GM12878 (cell line): ENCODE measurements at regions not wholly inside any gene's neighbourhood (a gene's known extent, or its start where the extent isn't known, plus 50 kb on each side); places are given as distances from the start of the nearest gene placed in this dataset.

Source experiments
- BCL11A ChIP-seq: IDR thresholded peaks from 2 replicates; pipeline ENCODE4 v1.6.1; 2011; ENCODE audit warnings: low read depth, low read length
- CBX5 ChIP-seq: sonication (generic); IDR thresholded peaks from 2 replicates; pipeline ENCODE4 v1.6.1; 2016; ENCODE audit warnings: low read depth, moderate library complexity, mild to moderate bottlenecking, inconsistent platforms
- MTA3 ChIP-seq: IDR thresholded peaks from 2 replicates; pipeline ENCODE4 v1.6.1; 2012; ENCODE audit warnings: low read length, inconsistent platforms, borderline replicate concordance
- NR2C2 ChIP-seq: IDR thresholded peaks from 2 replicates; pipeline ENCODE4 v1.6.1; 2011; ENCODE audit warnings: borderline replicate concordance, low read depth; ENCODE audit not compliant: control insufficient read depth, insufficient read length
- NR2F1 ChIP-seq: fragments of 450-650 bp; conservative IDR thresholded peaks from 2 replicates; pipeline ENCODE4 v1.6.1; 2017; ENCODE audit warnings: mild to moderate bottlenecking
- YY1 ChIP-seq: IDR thresholded peaks from 2 replicates; pipeline ENCODE4 v1.6.1; 2011; ENCODE audit warnings: low read depth, mild to moderate bottlenecking, low read length
- TF ChIP-seq, protein P1 (sequence below): fragments of 150-350 bp; IDR thresholded peaks from 2 replicates; pipeline ENCODE4 v1.6.1; 2014; ENCODE audit warnings: mild to moderate bottlenecking, low read depth, low read length
- TF ChIP-seq, protein P2 (sequence below): fragments of 450-650 bp; IDR thresholded peaks from 2 replicates; pipeline ENCODE4 v1.6.1; 2016; ENCODE audit warnings: mild to moderate bottlenecking
- TF ChIP-seq, protein P3 (sequence below): IDR thresholded peaks from 2 replicates; pipeline ENCODE4 v1.6.1; 2012; ENCODE audit warnings: low read length, inconsistent platforms
- TF ChIP-seq, protein P4 (sequence below): fragments of 450-650 bp; IDR thresholded peaks from 2 replicates; pipeline ENCODE4 v1.6.1; 2017; ENCODE audit warnings: low read depth, mild to moderate bottlenecking, moderate library complexity

DNA sequence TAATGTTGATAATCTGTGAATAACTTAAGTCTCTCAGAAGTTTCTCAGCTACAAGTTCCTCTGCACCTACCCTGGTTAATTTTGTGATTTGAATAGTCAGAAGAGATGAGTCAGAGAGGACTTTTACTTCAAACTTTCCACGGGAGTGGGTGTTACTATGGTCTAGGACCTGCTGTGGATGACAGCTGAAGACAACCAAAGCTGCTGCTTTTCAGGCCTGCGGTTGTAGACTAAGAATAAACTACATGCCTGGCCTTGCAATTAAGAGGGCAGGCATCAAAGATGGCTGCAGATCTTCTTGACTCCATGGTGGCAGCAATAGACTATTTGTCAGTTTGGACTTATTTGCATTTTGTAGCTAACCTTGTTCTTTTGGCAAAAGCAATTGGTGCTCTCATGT is 227.1 kb upstream of the KRR1 start (continued):
- TF ChIP-seq YY1 (peak; percentile 90), NR2C2 (no peak), NR2F1 (peak; percentile 35; the same call in 1 of the 2 replicates), CBX5 (peak; percentile 56; the same call in 1 of the 2 replicates), BCL11A (peak; percentile 72), MTA3 (no peak)
- TF ChIP-seq, protein P1, sequence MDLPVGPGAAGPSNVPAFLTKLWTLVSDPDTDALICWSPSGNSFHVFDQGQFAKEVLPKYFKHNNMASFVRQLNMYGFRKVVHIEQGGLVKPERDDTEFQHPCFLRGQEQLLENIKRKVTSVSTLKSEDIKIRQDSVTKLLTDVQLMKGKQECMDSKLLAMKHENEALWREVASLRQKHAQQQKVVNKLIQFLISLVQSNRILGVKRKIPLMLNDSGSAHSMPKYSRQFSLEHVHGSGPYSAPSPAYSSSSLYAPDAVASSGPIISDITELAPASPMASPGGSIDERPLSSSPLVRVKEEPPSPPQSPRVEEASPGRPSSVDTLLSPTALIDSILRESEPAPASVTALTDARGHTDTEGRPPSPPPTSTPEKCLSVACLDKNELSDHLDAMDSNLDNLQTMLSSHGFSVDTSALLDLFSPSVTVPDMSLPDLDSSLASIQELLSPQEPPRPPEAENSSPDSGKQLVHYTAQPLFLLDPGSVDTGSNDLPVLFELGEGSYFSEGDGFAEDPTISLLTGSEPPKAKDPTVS = no peak
- TF ChIP-seq, protein P2, sequence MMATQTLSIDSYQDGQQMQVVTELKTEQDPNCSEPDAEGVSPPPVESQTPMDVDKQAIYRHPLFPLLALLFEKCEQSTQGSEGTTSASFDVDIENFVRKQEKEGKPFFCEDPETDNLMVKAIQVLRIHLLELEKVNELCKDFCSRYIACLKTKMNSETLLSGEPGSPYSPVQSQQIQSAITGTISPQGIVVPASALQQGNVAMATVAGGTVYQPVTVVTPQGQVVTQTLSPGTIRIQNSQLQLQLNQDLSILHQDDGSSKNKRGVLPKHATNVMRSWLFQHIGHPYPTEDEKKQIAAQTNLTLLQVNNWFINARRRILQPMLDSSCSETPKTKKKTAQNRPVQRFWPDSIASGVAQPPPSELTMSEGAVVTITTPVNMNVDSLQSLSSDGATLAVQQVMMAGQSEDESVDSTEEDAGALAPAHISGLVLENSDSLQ = 0 out of 2 replicates have a peak, but pooled peaks have one; percentile 25
- TF ChIP-seq, protein P3, sequence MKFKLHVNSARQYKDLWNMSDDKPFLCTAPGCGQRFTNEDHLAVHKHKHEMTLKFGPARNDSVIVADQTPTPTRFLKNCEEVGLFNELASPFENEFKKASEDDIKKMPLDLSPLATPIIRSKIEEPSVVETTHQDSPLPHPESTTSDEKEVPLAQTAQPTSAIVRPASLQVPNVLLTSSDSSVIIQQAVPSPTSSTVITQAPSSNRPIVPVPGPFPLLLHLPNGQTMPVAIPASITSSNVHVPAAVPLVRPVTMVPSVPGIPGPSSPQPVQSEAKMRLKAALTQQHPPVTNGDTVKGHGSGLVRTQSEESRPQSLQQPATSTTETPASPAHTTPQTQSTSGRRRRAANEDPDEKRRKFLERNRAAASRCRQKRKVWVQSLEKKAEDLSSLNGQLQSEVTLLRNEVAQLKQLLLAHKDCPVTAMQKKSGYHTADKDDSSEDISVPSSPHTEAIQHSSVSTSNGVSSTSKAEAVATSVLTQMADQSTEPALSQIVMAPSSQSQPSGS = peak; percentile 59; the same call in 1 of the 2 replicates
- TF ChIP-seq, protein P4, sequence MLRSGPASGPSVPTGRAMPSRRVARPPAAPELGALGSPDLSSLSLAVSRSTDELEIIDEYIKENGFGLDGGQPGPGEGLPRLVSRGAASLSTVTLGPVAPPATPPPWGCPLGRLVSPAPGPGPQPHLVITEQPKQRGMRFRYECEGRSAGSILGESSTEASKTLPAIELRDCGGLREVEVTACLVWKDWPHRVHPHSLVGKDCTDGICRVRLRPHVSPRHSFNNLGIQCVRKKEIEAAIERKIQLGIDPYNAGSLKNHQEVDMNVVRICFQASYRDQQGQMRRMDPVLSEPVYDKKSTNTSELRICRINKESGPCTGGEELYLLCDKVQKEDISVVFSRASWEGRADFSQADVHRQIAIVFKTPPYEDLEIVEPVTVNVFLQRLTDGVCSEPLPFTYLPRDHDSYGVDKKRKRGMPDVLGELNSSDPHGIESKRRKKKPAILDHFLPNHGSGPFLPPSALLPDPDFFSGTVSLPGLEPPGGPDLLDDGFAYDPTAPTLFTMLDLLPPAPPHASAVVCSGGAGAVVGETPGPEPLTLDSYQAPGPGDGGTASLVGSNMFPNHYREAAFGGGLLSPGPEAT = 0 out of 2 replicates have a peak, but pooled peaks have one; percentile 29
